ENCODE measurements at regions not wholly inside any gene's neighbourhood (a gene's known extent, or its start where the extent isn't known, plus 50 kb on each side); places are given as distances from the start of the nearest gene placed in this dataset.

- no peak for DNase-seq (ENCODE audit: extremely low spot score, unreplicated experiment)
- no peak for TF ChIP-seq CTCF (conservative IDR thresholded peaks at IDR 0.05)
- Mint-ChIP-seq H3K27me3 (no peaks in the 10 kb centered on the region), H3K4me1 (ENCODE audit: unreplicated experiment) (peaks cover 4% of the 10 kb centered on the region), H3K9me3 (no peaks in the 10 kb centered on the region), H3K4me3 (no peak overlapping the region), H3K36me3 (no peaks in the 10 kb centered on the region), H3K27ac (no peak overlapping the region)
Observed at GRCh38 chr14:54048736-54049135, 92.1 kb upstream of the BMP4 start.

GRCh38 chr14:54050759-54051158 lies 94.1 kb upstream of the BMP4 start:
- Mint-ChIP-seq H3K27me3 (no peaks in the 10 kb centered on the region), H3K9me3 (no peaks in the 10 kb centered on the region), H3K36me3 (no peaks in the 10 kb centered on the region), H3K27ac (no peak overlapping the region), H3K4me3 (no peak overlapping the region), H3K4me1 (ENCODE audit: unreplicated experiment) (peaks cover 4% of the 10 kb centered on the region)
- DNase-seq (ENCODE audit: extremely low spot score, unreplicated experiment), result no peak
- TF ChIP-seq CTCF (conservative IDR thresholded peaks at IDR 0.05), result no peak

- Mint-ChIP-seq H3K27me3 (no peaks in the 10 kb centered on the region), H3K4me1 (ENCODE audit: unreplicated experiment) (peaks cover 4% of the 10 kb centered on the region), H3K36me3 (no peaks in the 10 kb centered on the region), H3K4me3 (no peak overlapping the region), H3K9me3 (no peaks in the 10 kb centered on the region), H3K27ac (no peak overlapping the region)
- TF ChIP-seq CTCF (conservative IDR thresholded peaks at IDR 0.05), result no peak
- DNase-seq (ENCODE audit: extremely low spot score, unreplicated experiment), result no peak
Observed at GRCh38 chr14:54052696-54053385, 96.2 kb upstream of the BMP4 start.

GRCh38 chr14:54053386-54053745 lies 96.7 kb upstream of the BMP4 start:
- Mint-ChIP-seq H3K27ac (no peak overlapping the region), H3K4me1 (ENCODE audit: unreplicated experiment) (peaks cover 4% of the 10 kb centered on the region), H3K27me3 (no peaks in the 10 kb centered on the region), H3K4me3 (no peak overlapping the region), H3K36me3 (no peaks in the 10 kb centered on the region), H3K9me3 (no peaks in the 10 kb centered on the region)
- TF ChIP-seq CTCF (conservative IDR thresholded peaks at IDR 0.05), result no peak
- no peak for DNase-seq (ENCODE audit: extremely low spot score, unreplicated experiment)

- Mint-ChIP-seq H3K27me3 (no peaks in the 10 kb centered on the region), H3K4me1 (ENCODE audit: unreplicated experiment) (no peaks in the 10 kb centered on the region), H3K36me3 (no peaks in the 10 kb centered on the region), H3K27ac (no peak overlapping the region), H3K9me3 (no peaks in the 10 kb centered on the region), H3K4me3 (no peak overlapping the region)
- TF ChIP-seq CTCF (conservative IDR thresholded peaks at IDR 0.05), result no peak
- no peak for DNase-seq (ENCODE audit: extremely low spot score, unreplicated experiment)
Observed at GRCh38 chr14:54058505-54058904, 101.9 kb upstream of the BMP4 start.
